ENCODE measurements at regions not wholly inside any gene's neighbourhood (a gene's known extent, or its start where the extent isn't known, plus 50 kb on each side); places are given as distances from the start of the nearest gene placed in this dataset.

DNA sequence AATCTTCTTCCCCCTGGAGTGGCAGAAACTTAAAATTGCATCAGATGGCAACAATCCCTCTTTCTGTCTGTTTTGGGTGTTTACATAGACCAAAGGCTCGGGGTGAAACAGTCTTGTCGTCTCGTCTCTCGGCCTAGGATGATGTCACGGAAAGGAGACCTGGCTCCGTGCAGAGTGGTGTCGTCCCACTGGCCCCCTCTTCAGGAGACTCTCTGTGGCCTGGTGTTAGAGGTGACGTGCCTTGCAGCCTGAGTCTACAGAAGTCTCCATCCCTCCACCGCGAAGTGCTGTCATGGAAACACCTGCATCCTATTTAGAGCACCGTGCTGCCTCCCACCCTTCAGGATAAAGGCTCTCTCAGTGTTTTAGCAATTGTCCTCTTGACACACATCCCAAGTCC lies 409.7 kb downstream of the IRX1 start:
- BruUV-seq (replicated peaks): no TSS peak
- no peaks in the 10 kb centered on the region for H3K27me3 Mint-ChIP-seq (ENCODE audit: unreplicated experiment)
- CTCF ChIA-PET: no interaction called here
- intact Hi-C loops (cut with micrococcal nuclease; ENCODE audit: unreplicated experiment): no loop called here
- H3K27ac Mint-ChIP-seq (ENCODE audit: unreplicated experiment): no peak overlapping the region
- DNase-seq: no peak
- TF ChIP-seq, protein P1, sequence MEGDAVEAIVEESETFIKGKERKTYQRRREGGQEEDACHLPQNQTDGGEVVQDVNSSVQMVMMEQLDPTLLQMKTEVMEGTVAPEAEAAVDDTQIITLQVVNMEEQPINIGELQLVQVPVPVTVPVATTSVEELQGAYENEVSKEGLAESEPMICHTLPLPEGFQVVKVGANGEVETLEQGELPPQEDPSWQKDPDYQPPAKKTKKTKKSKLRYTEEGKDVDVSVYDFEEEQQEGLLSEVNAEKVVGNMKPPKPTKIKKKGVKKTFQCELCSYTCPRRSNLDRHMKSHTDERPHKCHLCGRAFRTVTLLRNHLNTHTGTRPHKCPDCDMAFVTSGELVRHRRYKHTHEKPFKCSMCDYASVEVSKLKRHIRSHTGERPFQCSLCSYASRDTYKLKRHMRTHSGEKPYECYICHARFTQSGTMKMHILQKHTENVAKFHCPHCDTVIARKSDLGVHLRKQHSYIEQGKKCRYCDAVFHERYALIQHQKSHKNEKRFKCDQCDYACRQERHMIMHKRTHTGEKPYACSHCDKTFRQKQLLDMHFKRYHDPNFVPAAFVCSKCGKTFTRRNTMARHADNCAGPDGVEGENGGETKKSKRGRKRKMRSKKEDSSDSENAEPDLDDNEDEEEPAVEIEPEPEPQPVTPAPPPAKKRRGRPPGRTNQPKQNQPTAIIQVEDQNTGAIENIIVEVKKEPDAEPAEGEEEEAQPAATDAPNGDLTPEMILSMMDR (IDR thresholded peaks at IDR 0.05; ENCODE audit: unreplicated experiment): no peak
- peaks cover 12% of the 10 kb centered on the region for H3K9me3 Mint-ChIP-seq (ENCODE audit: low read depth, unreplicated experiment)
- H3K36me3 Mint-ChIP-seq (ENCODE audit: insufficient read depth, unreplicated experiment): no peaks in the 10 kb centered on the region
- no peaks in the 10 kb centered on the region for H3K4me1 Mint-ChIP-seq (ENCODE audit: low read depth, unreplicated experiment)
- no peak overlapping the region for H3K4me3 Mint-ChIP-seq (ENCODE audit: low read depth, unreplicated experiment)

DNA sequence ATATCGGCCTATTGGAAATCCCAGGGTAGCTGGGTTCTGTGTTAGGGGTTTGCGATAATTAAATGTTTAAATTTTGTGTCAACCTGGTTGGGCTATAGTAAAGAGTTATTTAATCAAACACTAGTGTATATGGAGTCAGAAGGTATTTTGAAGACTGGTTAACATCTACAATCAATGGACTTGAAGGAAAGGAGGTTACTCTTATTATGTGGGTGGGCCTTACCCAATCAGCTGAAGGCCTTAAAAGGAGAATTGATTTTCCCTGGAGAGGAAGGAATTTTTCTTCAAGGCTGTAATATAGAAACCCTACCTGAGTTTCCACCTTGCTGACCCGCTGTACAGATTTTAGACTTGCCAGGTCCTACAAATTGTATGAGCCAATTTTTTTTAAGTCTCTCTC lies 411.4 kb downstream of the IRX1 start:
- intact Hi-C loops (cut with micrococcal nuclease; ENCODE audit: unreplicated experiment): no loop called here
- no peak for DNase-seq
- Mint-ChIP-seq H3K4me3 (ENCODE audit: low read depth, unreplicated experiment) (no peak overlapping the region), H3K9me3 (ENCODE audit: low read depth, unreplicated experiment) (peaks cover 9% of the 10 kb centered on the region), H3K4me1 (ENCODE audit: low read depth, unreplicated experiment) (no peaks in the 10 kb centered on the region), H3K27ac (ENCODE audit: unreplicated experiment) (no peak overlapping the region), H3K27me3 (ENCODE audit: unreplicated experiment) (no peaks in the 10 kb centered on the region), H3K36me3 (ENCODE audit: insufficient read depth, unreplicated experiment) (no peaks in the 10 kb centered on the region)
- TF ChIP-seq, protein P1 (IDR thresholded peaks at IDR 0.05; ENCODE audit: unreplicated experiment): no peak
- CTCF ChIA-PET: interaction anchor here (0.5 kb wide), 1 partner anchor 1398 kb away, joined by 4 read pairs; no protein-coding TSS in a partner anchor
- BruUV-seq (replicated peaks): no TSS peak

DNA sequence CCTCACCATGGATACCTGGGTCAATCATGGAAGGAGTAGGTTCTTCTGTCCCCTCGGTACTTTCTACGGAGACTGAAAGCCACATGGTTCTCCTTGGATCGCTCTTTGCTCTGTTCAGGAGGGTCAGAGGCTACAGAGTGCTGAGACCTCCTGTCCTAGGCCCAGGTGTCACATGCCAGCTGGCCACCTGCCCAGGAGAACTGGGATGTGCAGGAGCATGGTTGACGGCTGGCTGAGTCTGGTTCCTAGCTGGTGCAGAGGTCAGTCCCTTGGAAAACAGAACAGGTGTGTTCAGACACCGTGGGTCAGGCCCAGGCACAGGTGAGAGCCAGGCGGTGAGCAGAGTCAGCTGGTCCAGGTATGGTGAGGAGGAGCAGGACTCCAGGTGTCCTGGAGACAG lies 416.3 kb downstream of the IRX1 start:
- no peak for DNase-seq
- Mint-ChIP-seq H3K36me3 (ENCODE audit: insufficient read depth, unreplicated experiment) (no peaks in the 10 kb centered on the region), H3K27ac (ENCODE audit: unreplicated experiment) (no peak overlapping the region), H3K4me1 (ENCODE audit: low read depth, unreplicated experiment) (no peaks in the 10 kb centered on the region), H3K4me3 (ENCODE audit: low read depth, unreplicated experiment) (no peak overlapping the region), H3K9me3 (ENCODE audit: low read depth, unreplicated experiment) (peaks cover 7% of the 10 kb centered on the region), H3K27me3 (ENCODE audit: unreplicated experiment) (no peaks in the 10 kb centered on the region)
- intact Hi-C loops (cut with micrococcal nuclease; ENCODE audit: unreplicated experiment): no loop called here
- BruUV-seq (replicated peaks): no TSS peak
- CTCF ChIA-PET: no interaction called here
- TF ChIP-seq, protein P1 (IDR thresholded peaks at IDR 0.05; ENCODE audit: unreplicated experiment): no peak

DNA sequence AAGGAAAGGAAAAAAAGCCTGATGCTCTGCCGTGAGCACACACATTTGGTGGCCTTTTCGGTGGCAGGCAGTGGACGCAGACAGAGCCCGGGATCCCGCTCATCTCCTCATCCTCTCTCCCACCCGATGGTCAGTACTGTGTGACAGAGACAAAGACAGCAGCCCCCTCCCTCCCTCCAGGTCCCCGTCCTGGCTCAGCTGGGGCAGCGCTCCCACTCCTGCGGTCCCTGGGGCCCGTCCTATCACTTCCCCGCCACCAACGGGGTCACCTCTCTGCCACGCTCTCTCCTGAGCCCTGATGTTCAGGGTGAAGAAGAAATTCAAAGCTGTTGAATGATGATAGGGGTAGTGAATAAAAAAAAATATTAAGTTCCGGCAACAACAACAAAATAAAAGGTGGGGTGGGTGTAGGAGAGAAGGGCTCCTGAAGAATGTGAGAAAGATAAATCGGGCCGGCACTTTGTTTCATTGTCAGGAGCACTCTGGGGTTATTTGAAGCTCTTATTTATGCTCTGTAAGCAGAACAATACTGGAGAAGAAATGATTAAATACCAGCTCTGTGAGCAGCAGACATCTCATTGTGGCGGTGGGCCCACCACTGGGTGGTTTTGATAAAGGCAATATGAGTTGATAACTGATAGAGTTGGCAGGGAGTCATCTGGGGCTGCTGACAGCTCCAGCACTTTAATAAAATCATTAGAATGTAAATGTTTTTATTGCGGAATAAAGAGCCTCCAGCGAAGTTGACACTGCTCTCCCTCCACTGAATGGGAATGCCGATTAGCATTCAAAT lies 417.7 kb downstream of the IRX1 start:
- CTCF ChIA-PET: no interaction called here
- no peak for DNase-seq
- Mint-ChIP-seq H3K9me3 (ENCODE audit: low read depth, unreplicated experiment) (peaks cover 7% of the 10 kb centered on the region), H3K36me3 (ENCODE audit: insufficient read depth, unreplicated experiment) (no peaks in the 10 kb centered on the region), H3K27me3 (ENCODE audit: unreplicated experiment) (no peaks in the 10 kb centered on the region), H3K27ac (ENCODE audit: unreplicated experiment) (no peak overlapping the region), H3K4me3 (ENCODE audit: low read depth, unreplicated experiment) (no peak overlapping the region), H3K4me1 (ENCODE audit: low read depth, unreplicated experiment) (no peaks in the 10 kb centered on the region)
- no TSS peak for BruUV-seq (replicated peaks)
- intact Hi-C loops (cut with micrococcal nuclease; ENCODE audit: unreplicated experiment): no loop called here
- TF ChIP-seq, protein P1 (IDR thresholded peaks at IDR 0.05; ENCODE audit: unreplicated experiment): no peak
